Esophagus muscularis mucosa (tissue), 4 donors: ENCODE measurements at regions not wholly inside any gene's neighbourhood (a gene's known extent, or its start where the extent isn't known, plus 50 kb on each side); places are given as distances from the start of the nearest gene placed in this dataset.

Experiments
- CTCF ChIP-seq, 3 experiments: fragments of 200-600 bp in 2 of 3; fragments of 450-650 bp in 1 of 3; sonication (generic) in 2 of 3; IDR thresholded peaks; one replicate each; pipeline ENCODE4 v1.5.1; 2017 to 2019; ENCODE audit warnings: antibody characterized with exemption in 3 of 3, mild to moderate bottlenecking in 2 of 3, moderate library complexity in 1 of 3
- EP300 ChIP-seq: sonication (generic); formaldehyde crosslinking; IDR thresholded peaks from one replicate; pipeline ENCODE4 v1.6.1; 2017; ENCODE audit warnings: antibody characterized with exemption
- POLR2A ChIP-seq: fragments of 450-650 bp; IDR thresholded peaks from one replicate; pipeline ENCODE4 v1.6.1; 2017; ENCODE audit warnings: antibody characterized with exemption, moderate library complexity, mild to moderate bottlenecking, low read depth
- POLR2AphosphoS5 ChIP-seq, 2 donors: sonication (generic); formaldehyde crosslinking; IDR thresholded peaks; one replicate each; pipeline ENCODE4 v1.6.1; 2017; ENCODE audit warnings: antibody characterized with exemption in 2 of 2

DNA sequence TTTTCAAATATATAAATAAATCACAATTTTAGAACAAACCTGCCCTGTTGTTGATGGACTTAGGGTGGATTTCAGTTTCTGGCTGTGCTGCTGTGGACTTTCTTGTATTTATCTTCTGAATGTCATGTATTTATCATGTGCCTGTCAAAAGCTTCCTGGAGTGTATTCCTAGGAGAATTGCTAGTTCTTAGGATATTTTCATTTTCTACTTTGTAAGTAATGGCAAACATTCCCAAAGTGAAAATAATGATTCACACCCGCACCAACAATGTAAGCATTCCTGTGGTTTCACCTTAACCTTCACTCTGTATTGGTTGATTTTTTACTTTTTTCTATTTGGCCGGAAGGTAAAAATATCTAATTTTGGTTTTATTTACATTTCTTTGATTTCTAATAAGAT is 387.8 kb downstream of the SMOC2 start:
- TF ChIP-seq POLR2A, result no peak
- TF ChIP-seq CTCF (IDR thresholded peaks at IDR 0.05), result no peak
- TF ChIP-seq EP300, result no peak
- no peak for TF ChIP-seq POLR2AphosphoS5 (IDR thresholded peaks at IDR 0.05)
